ENCODE measurements at regions not wholly inside any gene's neighbourhood (a gene's known extent, or its start where the extent isn't known, plus 50 kb on each side); places are given as distances from the start of the nearest gene placed in this dataset.
"Not testable (repeated sequence)": the region's sequence is repeated elsewhere in the genome, so short reads cannot be mapped to it uniquely, and the experiment has no call there.

DNA sequence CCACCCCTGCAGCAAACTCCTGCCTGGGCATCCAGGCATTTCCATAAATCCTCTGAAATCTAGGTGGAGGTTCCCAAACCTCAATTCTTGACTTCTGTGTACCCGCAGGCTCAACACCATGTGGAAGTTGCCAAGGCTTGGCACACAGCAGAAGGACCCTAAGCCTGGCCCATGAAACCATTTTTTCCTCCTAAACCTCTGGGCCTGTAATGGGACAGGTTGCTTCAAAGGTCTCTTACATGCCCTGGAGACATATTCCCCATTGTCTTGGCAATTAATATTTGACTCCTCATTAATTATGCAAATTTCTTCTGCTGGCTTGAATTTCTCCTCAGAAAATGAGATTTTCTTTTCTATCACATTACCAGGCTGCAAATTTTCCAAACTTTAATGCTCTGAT lies 339.5 kb upstream of the SORCS1 start:
- POLR2A ChIA-PET; CTCF ChIA-PET; H3K27ac Mint-ChIP-seq; H3K4me3 Mint-ChIP-seq; H3K4me1 Mint-ChIP-seq; H3K27me3 Mint-ChIP-seq; H3K9me3 Mint-ChIP-seq; H3K36me3 Mint-ChIP-seq (ENCODE audit: low read depth); DNase-seq: not testable (repeated sequence)

DNA sequence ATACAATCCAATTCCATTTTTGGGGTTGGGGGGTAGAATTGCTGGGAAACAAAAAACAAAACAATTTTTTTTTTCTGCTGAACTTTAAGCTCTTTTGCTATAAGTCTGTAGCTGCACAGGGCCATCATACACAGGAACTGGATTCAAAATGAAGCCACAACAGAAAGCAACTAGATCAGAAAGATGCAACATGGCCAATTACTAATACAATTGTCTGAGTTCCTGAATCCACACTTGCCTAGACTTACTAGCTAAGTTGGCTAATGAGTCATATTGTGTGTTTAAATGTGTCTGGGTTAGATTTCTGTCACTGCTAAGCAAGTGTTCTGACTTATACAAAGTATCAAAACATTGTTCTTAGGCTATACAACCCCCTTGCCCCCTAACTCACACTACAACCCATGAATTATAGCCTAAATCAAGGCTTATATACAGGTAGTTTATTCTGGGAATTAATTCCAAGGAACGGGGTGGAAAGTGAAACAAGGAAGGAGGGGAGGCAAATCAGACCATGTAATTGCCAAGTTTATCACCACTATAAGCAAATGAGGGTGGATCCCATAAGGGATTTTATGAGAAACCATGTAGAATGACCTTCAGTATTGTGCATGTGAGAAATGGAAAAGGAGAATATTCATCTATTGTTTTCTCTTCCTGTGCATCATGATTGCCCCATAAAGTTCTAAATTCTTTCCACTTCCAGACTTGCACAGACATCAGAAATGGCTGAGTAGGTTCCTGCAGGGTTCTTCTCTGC lies 337.9 kb upstream of the SORCS1 start:
- DNase-seq: no peak
- Mint-ChIP-seq H3K4me1 (no peaks in the 10 kb centered on the region), H3K36me3 (ENCODE audit: low read depth) (no peaks in the 10 kb centered on the region), H3K27me3 (no peaks in the 10 kb centered on the region), H3K27ac (no peak overlapping the region), H3K9me3 (peaks cover 6% of the 10 kb centered on the region), H3K4me3 (no peak overlapping the region)
- POLR2A ChIA-PET: no interaction called here
- CTCF ChIA-PET: interaction anchor here (0.5 kb wide), 1 partner anchor 621 kb away, joined by 5 read pairs; no protein-coding TSS in a partner anchor

GRCh38 chr10:107498983-107499382 lies 334.5 kb upstream of the SORCS1 start:
- H3K27ac Mint-ChIP-seq: no peak overlapping the region
- no peaks in the 10 kb centered on the region for H3K4me1 Mint-ChIP-seq
- H3K4me3 Mint-ChIP-seq: no peak overlapping the region
- no peaks in the 10 kb centered on the region for H3K9me3 Mint-ChIP-seq
- ChIA-PET CTCF (no interaction called here), POLR2A (no interaction called here)
- H3K36me3 Mint-ChIP-seq (ENCODE audit: low read depth): no peaks in the 10 kb centered on the region
- DNase-seq: no peak
- H3K27me3 Mint-ChIP-seq: no peaks in the 10 kb centered on the region

DNA sequence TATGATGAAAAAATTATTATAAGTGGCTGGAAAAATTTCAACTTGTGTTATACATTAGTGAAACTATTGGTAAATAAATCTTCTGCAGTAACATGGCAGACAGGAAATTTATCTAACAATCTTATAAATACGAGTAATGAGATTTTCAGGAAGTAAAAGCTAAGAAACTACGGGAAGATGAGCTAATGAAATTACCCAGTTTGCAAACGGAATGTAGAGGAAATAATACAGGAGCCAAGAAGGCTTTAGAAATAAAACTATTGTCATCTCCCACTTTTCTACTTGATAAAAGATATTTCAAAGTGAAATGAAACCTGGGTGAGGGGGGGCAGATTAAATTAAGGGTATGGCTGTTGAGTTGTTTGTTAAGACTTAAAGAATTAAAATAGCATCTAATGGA lies 332.5 kb upstream of the SORCS1 start:
- H3K4me1 Mint-ChIP-seq: no peaks in the 10 kb centered on the region
- POLR2A ChIA-PET: no interaction called here
- no peaks in the 10 kb centered on the region for H3K27me3 Mint-ChIP-seq
- H3K9me3 Mint-ChIP-seq: peaks cover 2% of the 10 kb centered on the region
- DNase-seq: no peak
- H3K27ac Mint-ChIP-seq: no peak overlapping the region
- H3K36me3 Mint-ChIP-seq (ENCODE audit: low read depth): no peaks in the 10 kb centered on the region
- no peak overlapping the region for H3K4me3 Mint-ChIP-seq
- CTCF ChIA-PET: no interaction called here

DNA sequence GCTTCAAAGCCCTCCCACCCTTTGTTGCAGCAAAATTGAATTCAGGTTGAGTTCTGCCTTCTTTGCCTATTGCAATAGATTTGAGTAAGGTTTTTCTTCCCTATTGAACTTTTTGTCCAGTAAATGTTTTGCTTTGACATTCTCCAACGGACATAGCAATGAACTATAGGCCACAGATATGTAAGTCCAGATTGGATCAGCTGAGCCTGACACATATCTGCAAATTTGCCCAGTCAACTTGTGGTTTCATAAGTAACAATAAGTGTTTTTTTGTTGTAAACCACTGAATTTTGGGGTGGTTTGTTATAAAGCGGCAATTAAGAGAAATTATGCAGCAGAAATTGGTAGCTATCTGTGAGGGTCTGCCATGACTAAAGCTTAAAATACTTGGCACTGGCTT lies 332.1 kb upstream of the SORCS1 start:
- ChIA-PET CTCF (no interaction called here), POLR2A (no interaction called here)
- no peak overlapping the region for H3K27ac Mint-ChIP-seq

GRCh38 chr10:107492389-107492788 lies 327.9 kb upstream of the SORCS1 start:
- Mint-ChIP-seq H3K4me1 (no peaks in the 10 kb centered on the region), H3K27ac (no peak overlapping the region), H3K4me3 (no peak overlapping the region), H3K9me3 (peaks cover 2% of the 10 kb centered on the region), H3K36me3 (ENCODE audit: low read depth) (no peaks in the 10 kb centered on the region), H3K27me3 (no peaks in the 10 kb centered on the region)
- no peak for DNase-seq
- ChIA-PET CTCF (no interaction called here), POLR2A (no interaction called here)

More for the DNA sequence above, 332.1 kb upstream of the SORCS1 start:
- no peak for DNase-seq
- Mint-ChIP-seq H3K9me3 (peaks cover 2% of the 10 kb centered on the region), H3K4me3 (no peak overlapping the region), H3K4me1 (no peaks in the 10 kb centered on the region), H3K36me3 (ENCODE audit: low read depth) (no peaks in the 10 kb centered on the region), H3K27me3 (no peaks in the 10 kb centered on the region)

DNA sequence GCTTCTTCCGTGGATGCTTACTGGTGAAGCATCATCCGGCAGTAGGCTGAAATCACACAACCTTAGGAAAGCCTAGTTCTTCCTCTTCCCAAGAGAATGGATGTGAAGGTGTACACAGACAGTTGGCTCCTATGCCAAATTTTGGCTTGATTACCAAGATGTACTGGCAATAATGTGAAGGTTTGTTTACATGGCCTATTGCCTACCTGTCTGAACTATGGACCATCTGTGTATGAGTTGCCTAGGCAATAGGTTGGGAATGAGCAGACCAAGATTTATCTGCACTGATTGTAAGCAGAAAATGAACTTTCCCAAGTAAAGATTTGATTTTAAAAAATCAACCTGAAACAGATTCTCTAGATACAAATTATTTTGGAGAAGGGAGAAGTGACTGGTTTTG lies 325.9 kb upstream of the SORCS1 start:
- no peak for DNase-seq
- CTCF ChIA-PET: no interaction called here
- POLR2A ChIA-PET: no interaction called here
- H3K27me3 Mint-ChIP-seq: no peaks in the 10 kb centered on the region
- H3K36me3 Mint-ChIP-seq (ENCODE audit: low read depth): no peaks in the 10 kb centered on the region
- no peak overlapping the region for H3K4me3 Mint-ChIP-seq
- peaks cover 4% of the 10 kb centered on the region for H3K9me3 Mint-ChIP-seq
- H3K4me1 Mint-ChIP-seq: no peaks in the 10 kb centered on the region
- no peak overlapping the region for H3K27ac Mint-ChIP-seq

DNA sequence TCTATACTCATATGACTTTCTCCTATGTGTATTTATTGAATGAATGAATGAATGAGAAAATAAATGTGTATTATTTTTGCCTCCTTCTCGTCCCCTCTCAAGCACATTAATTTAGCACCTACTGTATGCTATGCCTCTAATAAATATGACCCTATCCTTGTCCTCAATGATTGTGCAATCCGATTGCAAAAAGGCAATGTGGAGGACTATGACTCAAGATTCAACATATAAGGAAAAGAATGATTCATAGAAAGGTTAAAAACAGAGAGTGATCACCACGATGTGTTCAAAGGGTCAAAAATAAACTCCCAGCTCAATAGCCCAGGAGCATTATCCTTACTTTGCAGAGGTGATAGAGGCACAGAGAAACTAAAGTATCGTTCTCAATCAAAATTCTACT lies 322.8 kb upstream of the SORCS1 start:
- H3K27me3 Mint-ChIP-seq: no peaks in the 10 kb centered on the region
- CTCF ChIA-PET: no interaction called here
- H3K27ac Mint-ChIP-seq: no peak overlapping the region
- no peak overlapping the region for H3K4me3 Mint-ChIP-seq
- POLR2A ChIA-PET: no interaction called here
- DNase-seq: no peak
- no peaks in the 10 kb centered on the region for H3K36me3 Mint-ChIP-seq (ENCODE audit: low read depth)
- peaks cover 11% of the 10 kb centered on the region for H3K9me3 Mint-ChIP-seq
- no peaks in the 10 kb centered on the region for H3K4me1 Mint-ChIP-seq

DNA sequence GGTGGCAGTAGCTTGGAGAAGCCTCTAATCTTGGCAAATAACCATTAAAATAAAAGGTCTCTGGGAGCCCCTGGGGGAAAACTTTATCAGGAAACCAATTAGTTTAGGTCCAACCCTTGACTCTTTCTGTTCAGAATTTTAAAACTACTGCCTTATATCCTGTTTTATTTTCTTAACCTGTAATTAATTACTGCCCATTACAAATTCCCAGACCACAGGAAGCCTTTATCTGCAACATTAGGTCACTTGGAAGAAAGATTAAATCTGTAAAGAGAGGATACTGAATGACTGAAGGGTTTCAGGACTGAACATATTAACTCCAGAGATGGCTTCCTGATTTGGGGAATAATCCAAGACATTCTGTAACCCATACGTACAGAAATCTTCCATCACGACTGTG lies 320.5 kb upstream of the SORCS1 start:
- CTCF ChIA-PET: no interaction called here
- peaks cover 11% of the 10 kb centered on the region for H3K9me3 Mint-ChIP-seq

GRCh38 chr10:107481881-107482280 lies 317.4 kb upstream of the SORCS1 start:
- Mint-ChIP-seq H3K9me3 (peaks cover 9% of the 10 kb centered on the region), H3K27ac (no peak overlapping the region), H3K27me3 (no peaks in the 10 kb centered on the region), H3K36me3 (ENCODE audit: low read depth) (no peaks in the 10 kb centered on the region), H3K4me3 (no peak overlapping the region), H3K4me1 (no peaks in the 10 kb centered on the region)
- POLR2A ChIA-PET: no interaction called here
- DNase-seq: no peak
- CTCF ChIA-PET: no interaction called here

More for the DNA sequence above, 320.5 kb upstream of the SORCS1 start:
- Mint-ChIP-seq H3K27ac (no peak overlapping the region), H3K36me3 (ENCODE audit: low read depth) (no peaks in the 10 kb centered on the region), H3K27me3 (no peaks in the 10 kb centered on the region), H3K4me1 (no peaks in the 10 kb centered on the region), H3K4me3 (no peak overlapping the region)
- no peak for DNase-seq
- POLR2A ChIA-PET: no interaction called here

- POLR2A ChIA-PET: no interaction called here
- no peaks in the 10 kb centered on the region for H3K4me1 Mint-ChIP-seq
- peaks cover 9% of the 10 kb centered on the region for H3K9me3 Mint-ChIP-seq
- H3K27ac Mint-ChIP-seq: no peak overlapping the region
- no peaks in the 10 kb centered on the region for H3K36me3 Mint-ChIP-seq (ENCODE audit: low read depth)
- no peak for DNase-seq
- no peak overlapping the region for H3K4me3 Mint-ChIP-seq
- CTCF ChIA-PET: no interaction called here
- H3K27me3 Mint-ChIP-seq: no peaks in the 10 kb centered on the region
Observed at GRCh38 chr10:107481224-107481623, 316.7 kb upstream of the SORCS1 start.

DNA sequence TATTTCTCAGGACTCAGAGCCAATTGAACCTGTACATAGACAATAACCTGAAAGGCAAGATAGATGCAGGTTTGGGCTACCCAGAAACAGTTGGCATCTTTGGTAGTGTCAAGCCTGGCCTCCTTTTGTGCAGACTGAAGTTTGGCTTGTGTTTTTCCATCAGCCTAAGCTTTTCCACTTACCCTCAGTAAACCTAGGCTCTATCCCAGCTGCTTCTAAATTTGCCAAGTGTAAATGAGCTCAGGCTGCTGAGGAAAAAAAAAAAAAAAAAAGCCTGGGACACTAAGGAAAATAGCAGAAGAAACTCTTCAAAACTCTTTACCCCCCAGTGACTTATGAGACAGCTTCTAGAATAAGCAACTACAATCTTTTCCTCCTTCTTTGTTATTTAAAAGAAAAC lies 316.3 kb upstream of the SORCS1 start:
- no peaks in the 10 kb centered on the region for H3K4me1 Mint-ChIP-seq
- no peak overlapping the region for H3K4me3 Mint-ChIP-seq
- H3K27ac Mint-ChIP-seq: no peak overlapping the region
- ChIA-PET CTCF (interaction anchor here (0.6 kb wide), 1 partner anchor 35 kb away, joined by 3 read pairs; no protein-coding TSS in a partner anchor), POLR2A (no interaction called here)
- H3K36me3 Mint-ChIP-seq (ENCODE audit: low read depth): no peaks in the 10 kb centered on the region
- DNase-seq: no peak
- H3K27me3 Mint-ChIP-seq: no peaks in the 10 kb centered on the region
- H3K9me3 Mint-ChIP-seq: peaks cover 9% of the 10 kb centered on the region

DNA sequence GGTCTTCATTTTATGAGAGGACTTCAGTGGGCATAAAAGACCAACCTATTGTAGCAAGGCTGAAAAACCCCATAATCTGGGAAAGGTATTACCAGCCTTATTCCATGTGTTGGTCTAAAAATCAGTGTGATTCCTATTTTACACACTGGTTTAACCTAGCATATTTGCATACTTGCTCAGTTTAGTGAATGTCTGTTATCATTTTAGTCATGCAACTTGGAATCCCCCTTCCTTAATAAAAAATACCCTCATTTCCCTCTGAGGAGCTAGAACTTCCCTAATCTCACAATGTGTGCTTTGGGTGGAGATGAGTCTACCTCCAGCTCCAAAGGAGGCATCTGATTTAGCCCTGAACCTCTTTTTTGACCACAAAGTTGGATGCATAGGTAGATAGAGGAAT lies 312.8 kb upstream of the SORCS1 start:
- no peaks in the 10 kb centered on the region for H3K36me3 Mint-ChIP-seq (ENCODE audit: low read depth)
- no peaks in the 10 kb centered on the region for H3K4me1 Mint-ChIP-seq
- no peaks in the 10 kb centered on the region for H3K9me3 Mint-ChIP-seq
- DNase-seq: no peak
- CTCF ChIA-PET: interaction anchor here (0.6 kb wide), 1 partner anchor 772 kb away, joined by 4 read pairs; no protein-coding TSS in a partner anchor
- no peaks in the 10 kb centered on the region for H3K27me3 Mint-ChIP-seq
- no peak overlapping the region for H3K4me3 Mint-ChIP-seq
- POLR2A ChIA-PET: no interaction called here
- no peak overlapping the region for H3K27ac Mint-ChIP-seq

- Mint-ChIP-seq H3K4me1 (no peaks in the 10 kb centered on the region), H3K27ac (no peak overlapping the region), H3K27me3 (no peaks in the 10 kb centered on the region), H3K36me3 (ENCODE audit: low read depth) (no peaks in the 10 kb centered on the region), H3K9me3 (no peaks in the 10 kb centered on the region), H3K4me3 (no peak overlapping the region)
- CTCF ChIA-PET: interaction anchor here (0.6 kb wide), 1 partner anchor 771 kb away, joined by 4 read pairs; no protein-coding TSS in a partner anchor
- DNase-seq: no peak
- POLR2A ChIA-PET: no interaction called here
Observed at GRCh38 chr10:107476408-107476807, 311.9 kb upstream of the SORCS1 start.

Measured in activated CD4-positive, alpha-beta T cell treated with anti-CD3 and anti-CD28 coated beads, Interleukin-2, amount 10 ng/mL, durations not matched to agents 7 days and 5 days (primary cell).